H9 (cell line): ENCODE measurements at regions not wholly inside any gene's neighbourhood (a gene's known extent, or its start where the extent isn't known, plus 50 kb on each side); places are given as distances from the start of the nearest gene placed in this dataset.

Experiments used
- DNase-seq: peaks from one replicate; pipeline ENCODE4 v3.0.0-alpha.2; 2017
- H2AFZ ChIP-seq: one replicate; pipeline ENCODE4 v1.6.1; 2013; ENCODE audit warnings: mild to moderate bottlenecking, low read length, control low read depth, moderate library complexity
- H2AK5ac ChIP-seq: 2 replicates; pipeline ENCODE4 v1.6.1; 2013; ENCODE audit warnings: low read length, control low read depth, mixed read lengths; ENCODE audit not compliant: insufficient read length
- H2BK120ac ChIP-seq: one replicate; pipeline ENCODE4 v1.6.1; 2013; ENCODE audit warnings: low read depth, mild to moderate bottlenecking, low read length, control low read depth, inconsistent platforms; ENCODE audit not compliant: poor library complexity, severe bottlenecking
- H2BK12ac ChIP-seq: 2 replicates; pipeline ENCODE4 v1.6.1; 2013; ENCODE audit warnings: low read length, control low read depth, mixed read lengths, low read depth; ENCODE audit not compliant: insufficient read length
- H2BK15ac ChIP-seq: 2 replicates; pipeline ENCODE4 v1.6.1; 2013; ENCODE audit warnings: low read depth, low read length, control low read depth
- H2BK20ac ChIP-seq: one replicate; pipeline ENCODE4 v1.6.1; 2013; ENCODE audit warnings: low read depth, mild to moderate bottlenecking, low read length, control low read depth, inconsistent platforms; ENCODE audit not compliant: poor library complexity, severe bottlenecking
- H2BK5ac ChIP-seq: 2 replicates; pipeline ENCODE4 v1.6.1; 2013; ENCODE audit warnings: low read length, control low read depth, mixed read lengths; ENCODE audit not compliant: insufficient read length
- H3K14ac ChIP-seq: 2 replicates; pipeline ENCODE4 v1.6.1; 2013; ENCODE audit warnings: low read length, control low read depth; ENCODE audit not compliant: insufficient read depth
- H3K18ac ChIP-seq: 2 replicates; pipeline ENCODE4 v1.6.1; 2013; ENCODE audit warnings: low read depth, mild to moderate bottlenecking, mixed read lengths, low read length, control low read depth; ENCODE audit not compliant: insufficient read length
- H3K23ac ChIP-seq: 2 replicates; pipeline ENCODE4 v1.6.1; 2013; ENCODE audit warnings: low read length, control low read depth, mixed read lengths, low read depth; ENCODE audit not compliant: insufficient read length
- H3K23me2 ChIP-seq: 2 replicates; pipeline ENCODE4 v1.6.1; 2013; ENCODE audit warnings: low read depth, mild to moderate bottlenecking, mixed read lengths, low read length, control low read depth; ENCODE audit not compliant: insufficient read length, poor library complexity, severe bottlenecking
- H3K27ac ChIP-seq: 2 replicates; pipeline ENCODE4 v1.5.1; 2013; ENCODE audit warnings: low read length, control low read depth, mixed read lengths, low read depth; ENCODE audit not compliant: insufficient read length
- H3K27me3 ChIP-seq: 2 replicates; pipeline ENCODE4 v1.6.1; 2013; ENCODE audit warnings: low read length, control low read depth, inconsistent platforms; ENCODE audit not compliant: insufficient read depth
- H3K4ac ChIP-seq: 2 replicates; pipeline ENCODE4 v1.6.1; 2013; ENCODE audit warnings: low read depth, mild to moderate bottlenecking, control low read depth, inconsistent platforms, low read length, moderate library complexity
- H3K4me1 ChIP-seq: 2 replicates; pipeline ENCODE4 v1.6.1; 2013; ENCODE audit warnings: low read length, control low read depth, inconsistent platforms; ENCODE audit not compliant: insufficient read depth
- H3K4me2 ChIP-seq: 2 replicates; pipeline ENCODE4 v1.6.1; 2013; ENCODE audit warnings: low read length, control low read depth, mixed read lengths; ENCODE audit not compliant: insufficient read length, insufficient read depth
- H3K56ac ChIP-seq: 2 replicates; pipeline ENCODE4 v1.6.1; 2013; ENCODE audit warnings: low read depth, mild to moderate bottlenecking, mixed read lengths, low read length, control low read depth; ENCODE audit not compliant: insufficient read length
- H3K79me1 ChIP-seq: 2 replicates; pipeline ENCODE4 v1.6.1; 2013; ENCODE audit warnings: low read depth, mild to moderate bottlenecking, moderate library complexity, low read length, control low read depth, inconsistent platforms; ENCODE audit not compliant: insufficient read depth, poor library complexity, severe bottlenecking
- H3K79me2 ChIP-seq: 2 replicates; pipeline ENCODE4 v1.6.1; 2013; ENCODE audit warnings: low read length, control low read depth, inconsistent platforms; ENCODE audit not compliant: insufficient read depth
- H3K9ac ChIP-seq: 2 replicates; pipeline ENCODE4 v1.6.1; 2013; ENCODE audit warnings: low read length, control low read depth, mixed read lengths; ENCODE audit not compliant: insufficient read length; ENCODE audit errors: extremely low read depth
- H3K9me3 ChIP-seq: one replicate; pipeline ENCODE4 v1.6.1; 2013; ENCODE audit warnings: low read depth, low read length, inconsistent platforms; ENCODE audit not compliant: control insufficient read depth
- H3T11ph ChIP-seq: one replicate; pipeline ENCODE4 v1.6.1; 2013; ENCODE audit warnings: mild to moderate bottlenecking, low read length, control low read depth, inconsistent platforms
- H4K20me1 ChIP-seq: one replicate; pipeline ENCODE4 v1.6.1; 2013; ENCODE audit not compliant: control insufficient read depth, insufficient read length, insufficient read depth
- H4K5ac ChIP-seq: 2 replicates; pipeline ENCODE4 v1.6.1; 2013; ENCODE audit warnings: low read depth, mild to moderate bottlenecking, mixed read lengths, low read length, control low read depth; ENCODE audit not compliant: insufficient read length
- H4K8ac ChIP-seq: replicated peaks from 2 replicates; pipeline ENCODE4 v1.6.1; 2013; ENCODE audit warnings: low read length, control low read depth, mixed read lengths, low read depth; ENCODE audit not compliant: insufficient read length
- H4K91ac ChIP-seq: 2 replicates; pipeline ENCODE4 v1.6.1; 2013; ENCODE audit warnings: low read depth, mild to moderate bottlenecking, moderate library complexity, mixed read lengths, low read length, control low read depth; ENCODE audit not compliant: insufficient read length
- H3K27ac Mint-ChIP-seq, 3 experiments: 2 replicates in 2 of 3; 3 replicates in 1 of 3; pipeline ENCODE4 v1.8.0; 2020 to 2021; ENCODE audit warnings: mixed read lengths in 3 of 3, mild to moderate bottlenecking in 1 of 3, moderate library complexity in 1 of 3
- H3K27me3 Mint-ChIP-seq: 2 replicates; pipeline ENCODE4 v1.8.0; 2021; ENCODE audit warnings: low read depth, mild to moderate bottlenecking, moderate library complexity, mixed read lengths
- H3K36me3 Mint-ChIP-seq, 3 experiments: 2 replicates in 2 of 3; 3 replicates in 1 of 3; pipeline ENCODE4 v1.8.0; 2020 to 2021; ENCODE audit warnings: low read depth in 3 of 3, mixed read lengths in 3 of 3; ENCODE audit not compliant: insufficient read depth in 1 of 3
- H3K4me1 Mint-ChIP-seq, 2 experiments: 2 replicates each; pipeline ENCODE4 v1.8.0; 2020; ENCODE audit warnings: mixed read lengths in 2 of 2
- H3K4me3 Mint-ChIP-seq, 2 experiments: 2 replicates in 1 of 2; 3 replicates in 1 of 2; pipeline ENCODE4 v1.8.0; 2020 to 2021; ENCODE audit warnings: mild to moderate bottlenecking in 2 of 2, mixed read lengths in 2 of 2, moderate library complexity in 1 of 2
- H3K9me3 Mint-ChIP-seq, 2 experiments: 2 replicates in 1 of 2; 3 replicates in 1 of 2; pipeline ENCODE4 v1.8.0; 2020; ENCODE audit warnings: mild to moderate bottlenecking in 2 of 2, mixed read lengths in 2 of 2, moderate library complexity in 1 of 2
- TF ChIP-seq, protein P1 (sequence below): fragments of 200-600 bp; sonication (generic); conservative IDR thresholded peaks from 3 replicates; pipeline ENCODE4 v1.8.0; 2021; ENCODE audit warnings: antibody characterized with exemption, mild to moderate bottlenecking

DNA sequence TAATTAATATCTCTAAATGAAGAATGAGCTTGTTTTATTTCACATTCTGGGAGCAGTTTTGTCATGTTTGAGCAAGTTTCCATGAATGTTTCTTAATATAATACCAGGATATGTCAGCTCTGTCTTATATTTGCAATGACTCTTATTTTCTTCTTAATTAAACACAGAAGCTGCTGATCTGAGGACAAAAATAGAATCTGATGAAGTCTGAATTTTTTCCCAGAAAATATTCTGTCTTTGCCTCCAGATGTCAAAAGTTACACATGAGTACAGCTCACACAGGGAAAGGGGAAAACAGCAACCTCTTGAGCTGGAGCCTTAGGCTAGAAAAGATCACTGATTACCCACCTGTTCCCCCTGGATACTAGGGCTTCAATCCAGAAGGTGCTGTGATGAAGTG lies 606.6 kb upstream of the SYT4 start:
- Histone ChIP-seq H2AK5ac (no peak overlapping the region), H3K4ac (no peak overlapping the region), H3K27me3 (no peaks in the 10 kb centered on the region), H3K4me1 (no peaks in the 10 kb centered on the region; the same call in 1 of the 2 replicates), H4K91ac (no peak overlapping the region), H3K27ac (no peak overlapping the region), H3K4me2 (no peak overlapping the region), H2BK15ac (no peak overlapping the region), H3K18ac (no peak overlapping the region), H2BK20ac (no peak overlapping the region), H4K20me1 (no peaks in the 10 kb centered on the region), H3K9ac (no peak overlapping the region), H4K5ac (no peak overlapping the region), H2BK120ac (no peak overlapping the region), H4K8ac (no peak overlapping the region), H2AFZ (no peak overlapping the region), H2BK12ac (no peak overlapping the region), H3K79me1 (no peaks in the 10 kb centered on the region), H3K79me2 (no peaks in the 10 kb centered on the region), H3K9me3 (no peaks in the 10 kb centered on the region), H3T11ph (no peak overlapping the region), H3K56ac (no peak overlapping the region), H3K14ac (no peak overlapping the region), H3K23ac (no peak overlapping the region), H3K23me2 (no peaks in the 10 kb centered on the region), H2BK5ac (no peak overlapping the region)
- Mint-ChIP-seq H3K27ac (no peak overlapping the region; a peak in 1 of 7 replicates), H3K27me3 (no peaks in the 10 kb centered on the region), H3K36me3 (no peaks in the 10 kb centered on the region), H3K9me3 (no peaks in the 10 kb centered on the region), H3K4me1 (peaks cover 17 to 24% of the 10 kb centered on the region in 2 experiments), H3K4me3 (no peak overlapping the region)
- no peak for DNase-seq
- TF ChIP-seq, protein P1, sequence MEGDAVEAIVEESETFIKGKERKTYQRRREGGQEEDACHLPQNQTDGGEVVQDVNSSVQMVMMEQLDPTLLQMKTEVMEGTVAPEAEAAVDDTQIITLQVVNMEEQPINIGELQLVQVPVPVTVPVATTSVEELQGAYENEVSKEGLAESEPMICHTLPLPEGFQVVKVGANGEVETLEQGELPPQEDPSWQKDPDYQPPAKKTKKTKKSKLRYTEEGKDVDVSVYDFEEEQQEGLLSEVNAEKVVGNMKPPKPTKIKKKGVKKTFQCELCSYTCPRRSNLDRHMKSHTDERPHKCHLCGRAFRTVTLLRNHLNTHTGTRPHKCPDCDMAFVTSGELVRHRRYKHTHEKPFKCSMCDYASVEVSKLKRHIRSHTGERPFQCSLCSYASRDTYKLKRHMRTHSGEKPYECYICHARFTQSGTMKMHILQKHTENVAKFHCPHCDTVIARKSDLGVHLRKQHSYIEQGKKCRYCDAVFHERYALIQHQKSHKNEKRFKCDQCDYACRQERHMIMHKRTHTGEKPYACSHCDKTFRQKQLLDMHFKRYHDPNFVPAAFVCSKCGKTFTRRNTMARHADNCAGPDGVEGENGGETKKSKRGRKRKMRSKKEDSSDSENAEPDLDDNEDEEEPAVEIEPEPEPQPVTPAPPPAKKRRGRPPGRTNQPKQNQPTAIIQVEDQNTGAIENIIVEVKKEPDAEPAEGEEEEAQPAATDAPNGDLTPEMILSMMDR = no peak
